Stimulated activated effector memory CD8-positive, alpha-beta T cell treated with anti-CD3 and anti-CD28 coated beads, Interleukin-12 subunit alpha, Interleukin-12 subunit beta, amount 100 ng/mL, for 72 hours (primary cell): ENCODE measurements at regions not wholly inside any gene's neighbourhood (a gene's known extent, or its start where the extent isn't known, plus 50 kb on each side); places are given as distances from the start of the nearest gene placed in this dataset.
A peak's percentile ranks its signal among the peaks of the same experiment; 100 is the strongest.

Source experiments
- ATAC-seq: fragments of 150-1000 bp; cut with Tn5 transposase; 2 replicates; pipeline ENCODE4 v1.10.0; 2021
- DNase-seq, 2 donors: peaks; one replicate each; pipeline ENCODE4 v3.0.0; 2021 to 2022; ENCODE audit warnings: low spot score in 2 of 2
- H3K27ac Mint-ChIP-seq: one replicate; pipeline ENCODE4 v1.8.0; 2022; ENCODE audit warnings: mild to moderate bottlenecking, mixed read lengths
- H3K36me3 Mint-ChIP-seq: one replicate; pipeline ENCODE4 v1.8.0; 2022; ENCODE audit warnings: mild to moderate bottlenecking, mixed read lengths
- H3K4me1 Mint-ChIP-seq: one replicate; pipeline ENCODE4 v1.8.0; 2022; ENCODE audit warnings: mixed read lengths
- H3K4me3 Mint-ChIP-seq: one replicate; pipeline ENCODE4 v1.8.0; 2022; ENCODE audit warnings: mild to moderate bottlenecking, mixed read lengths
- H3K9me3 Mint-ChIP-seq: one replicate; pipeline ENCODE4 v1.8.0; 2022; ENCODE audit warnings: mixed read lengths

DNA sequence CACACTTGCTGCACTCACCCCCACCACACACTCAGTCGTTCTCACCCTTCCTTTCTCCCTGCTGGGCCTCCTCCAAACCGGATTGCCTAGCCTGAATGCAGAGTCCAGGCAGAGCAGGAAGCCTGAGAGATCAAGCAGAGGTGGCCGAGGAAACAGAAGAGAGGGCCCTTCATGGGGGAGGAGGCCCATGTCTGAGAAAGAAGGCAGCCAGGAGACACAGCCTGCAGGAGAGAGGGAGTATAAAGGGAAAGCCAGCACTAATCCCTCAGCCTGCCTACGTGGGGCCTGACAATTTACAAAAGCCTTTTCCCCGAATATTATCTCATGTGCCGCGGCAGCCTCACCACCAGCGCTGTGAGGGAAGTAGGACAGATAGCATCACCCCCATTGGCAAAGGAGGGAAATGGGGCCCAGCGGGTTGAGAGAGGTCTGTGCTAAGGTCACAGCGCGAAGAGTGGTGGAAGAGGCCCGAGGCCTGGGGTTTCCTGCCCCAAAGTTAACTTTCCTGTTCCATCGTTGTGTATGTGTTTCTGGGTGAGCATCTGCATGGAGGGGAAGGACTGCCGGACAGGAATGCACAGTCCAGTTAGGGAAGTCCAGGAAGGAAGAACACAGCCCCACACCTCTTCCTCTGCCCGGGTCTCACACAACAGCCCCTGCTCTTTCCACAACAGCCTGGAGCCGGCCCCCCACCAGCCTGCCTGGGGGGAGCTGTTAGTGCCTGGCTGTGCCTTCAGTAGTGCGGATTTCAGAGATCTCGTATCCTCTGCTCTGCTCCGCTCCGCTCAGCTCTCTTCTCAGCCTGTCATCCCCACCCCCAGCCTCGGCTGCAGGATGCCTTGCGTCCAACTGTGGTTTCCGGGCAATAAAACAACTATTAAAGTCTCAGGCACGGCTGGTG is 50.9 kb upstream of the BCOR start:
- H3K27ac Mint-ChIP-seq, result no peak overlapping the region
- H3K4me3 Mint-ChIP-seq, result peak overlapping the region; percentile 19

DNA sequence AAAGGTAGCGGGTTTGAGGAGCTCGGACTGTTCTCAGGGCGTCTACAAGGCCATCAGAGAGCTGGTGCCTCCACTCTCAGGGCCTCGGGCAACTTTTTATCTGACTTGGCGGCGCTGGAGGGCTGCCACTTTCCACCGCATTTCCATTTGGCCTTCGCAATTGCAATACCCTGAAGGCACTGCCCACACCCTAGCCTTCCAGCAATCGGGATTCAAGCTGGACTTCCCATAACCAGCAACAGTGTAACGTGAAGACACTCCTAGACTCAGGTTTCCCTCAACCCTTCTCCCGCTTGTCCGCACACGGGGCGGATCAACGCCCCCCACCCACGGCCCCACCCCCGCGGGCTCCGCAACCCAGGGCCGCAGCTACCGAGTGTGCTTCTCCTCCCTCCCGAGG is 50.2 kb upstream of the BCOR start:
- Mint-ChIP-seq H3K36me3 (no peaks in the 10 kb centered on the region), H3K4me1 (peaks cover 10% of the 10 kb centered on the region), H3K27ac (no peak overlapping the region), H3K4me3 (no peak overlapping the region), H3K9me3 (no peaks in the 10 kb centered on the region)
- ATAC-seq (no peak), DNase-seq (no peak)

More for the DNA sequence above, 50.9 kb upstream of the BCOR start:
- H3K4me1 Mint-ChIP-seq, result peaks cover 10% of the 10 kb centered on the region
- no peaks in the 10 kb centered on the region for H3K9me3 Mint-ChIP-seq
- ATAC-seq (no peak), DNase-seq (no peak)
- H3K36me3 Mint-ChIP-seq, result no peaks in the 10 kb centered on the region
